ENCODE measurements at regions not wholly inside any gene's neighbourhood (a gene's known extent, or its start where the extent isn't known, plus 50 kb on each side); places are given as distances from the start of the nearest gene placed in this dataset.

DNA sequence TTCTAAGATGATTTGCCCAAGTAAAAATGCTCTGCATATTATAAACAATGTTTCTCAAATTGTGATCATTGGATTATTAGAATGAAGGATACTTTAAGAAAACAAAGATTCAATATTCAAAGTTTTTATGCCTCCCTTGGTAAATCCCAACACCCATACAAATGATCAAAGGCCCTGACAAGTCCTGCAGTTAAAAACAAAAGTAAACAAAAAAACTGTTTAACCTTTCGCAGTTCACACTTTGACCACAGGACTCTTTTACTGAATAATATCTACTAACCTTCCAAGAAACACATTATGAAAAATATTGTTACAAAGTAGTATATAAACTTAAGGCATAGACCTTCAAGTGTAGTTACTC is 365.9 kb upstream of the ZFHX3 start:
- Histone ChIP-seq H3K9me2 (replicated peaks; ENCODE audit: low read length) (no peaks in the 10 kb centered on the region), H3K4me2 (ENCODE audit: low read length) (no peak overlapping the region), H3K4me3 (ENCODE audit: low read length) (no peak overlapping the region), H3K36me3 (ENCODE audit: low read depth, low read length) (no peaks in the 10 kb centered on the region), H3K4me1 (ENCODE audit: insufficient read depth, low read length) (no peaks in the 10 kb centered on the region), H4K20me1 (ENCODE audit: low read length) (no peaks in the 10 kb centered on the region), H3F3A (ENCODE audit: low read length, unreplicated experiment) (no peaks in the 10 kb centered on the region), H3K9me3 (ENCODE audit: low read length) (no peaks in the 10 kb centered on the region), H3K79me2 (ENCODE audit: low read length) (no peaks in the 10 kb centered on the region), H2AFZ (ENCODE audit: low read length) (no peak overlapping the region), H3K9ac (ENCODE audit: low read length) (no peak overlapping the region), H3K27me3 (ENCODE audit: low read length) (peaks cover 21% of the 10 kb centered on the region; the same call in 1 of the 2 replicates), H3K27ac (ENCODE audit: low read length) (no peak overlapping the region)
- no TSS peak for BruUV-seq (replicated peaks)
- CTCF ChIA-PET, result no interaction called here
- DNase-seq (no peak), ATAC-seq (no peak)
- intact Hi-C loops (cut with micrococcal nuclease), result no loop called here
- no peak for TF ChIP-seq EZH2phosphoT487 (IDR thresholded peaks at IDR 0.05; ENCODE audit: borderline replicate concordance, low read length)
- TF ChIP-seq, protein P1, sequence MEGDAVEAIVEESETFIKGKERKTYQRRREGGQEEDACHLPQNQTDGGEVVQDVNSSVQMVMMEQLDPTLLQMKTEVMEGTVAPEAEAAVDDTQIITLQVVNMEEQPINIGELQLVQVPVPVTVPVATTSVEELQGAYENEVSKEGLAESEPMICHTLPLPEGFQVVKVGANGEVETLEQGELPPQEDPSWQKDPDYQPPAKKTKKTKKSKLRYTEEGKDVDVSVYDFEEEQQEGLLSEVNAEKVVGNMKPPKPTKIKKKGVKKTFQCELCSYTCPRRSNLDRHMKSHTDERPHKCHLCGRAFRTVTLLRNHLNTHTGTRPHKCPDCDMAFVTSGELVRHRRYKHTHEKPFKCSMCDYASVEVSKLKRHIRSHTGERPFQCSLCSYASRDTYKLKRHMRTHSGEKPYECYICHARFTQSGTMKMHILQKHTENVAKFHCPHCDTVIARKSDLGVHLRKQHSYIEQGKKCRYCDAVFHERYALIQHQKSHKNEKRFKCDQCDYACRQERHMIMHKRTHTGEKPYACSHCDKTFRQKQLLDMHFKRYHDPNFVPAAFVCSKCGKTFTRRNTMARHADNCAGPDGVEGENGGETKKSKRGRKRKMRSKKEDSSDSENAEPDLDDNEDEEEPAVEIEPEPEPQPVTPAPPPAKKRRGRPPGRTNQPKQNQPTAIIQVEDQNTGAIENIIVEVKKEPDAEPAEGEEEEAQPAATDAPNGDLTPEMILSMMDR (conservative IDR thresholded peaks at IDR 0.05; ENCODE audit: low read depth, low read length), result no peak
- TF ChIP-seq EZH2 (IDR thresholded peaks at IDR 0.05; ENCODE audit: low read length, unreplicated experiment), result no peak
- POLR2A ChIA-PET (ENCODE audit: unreplicated experiment), result no interaction called here

DNA sequence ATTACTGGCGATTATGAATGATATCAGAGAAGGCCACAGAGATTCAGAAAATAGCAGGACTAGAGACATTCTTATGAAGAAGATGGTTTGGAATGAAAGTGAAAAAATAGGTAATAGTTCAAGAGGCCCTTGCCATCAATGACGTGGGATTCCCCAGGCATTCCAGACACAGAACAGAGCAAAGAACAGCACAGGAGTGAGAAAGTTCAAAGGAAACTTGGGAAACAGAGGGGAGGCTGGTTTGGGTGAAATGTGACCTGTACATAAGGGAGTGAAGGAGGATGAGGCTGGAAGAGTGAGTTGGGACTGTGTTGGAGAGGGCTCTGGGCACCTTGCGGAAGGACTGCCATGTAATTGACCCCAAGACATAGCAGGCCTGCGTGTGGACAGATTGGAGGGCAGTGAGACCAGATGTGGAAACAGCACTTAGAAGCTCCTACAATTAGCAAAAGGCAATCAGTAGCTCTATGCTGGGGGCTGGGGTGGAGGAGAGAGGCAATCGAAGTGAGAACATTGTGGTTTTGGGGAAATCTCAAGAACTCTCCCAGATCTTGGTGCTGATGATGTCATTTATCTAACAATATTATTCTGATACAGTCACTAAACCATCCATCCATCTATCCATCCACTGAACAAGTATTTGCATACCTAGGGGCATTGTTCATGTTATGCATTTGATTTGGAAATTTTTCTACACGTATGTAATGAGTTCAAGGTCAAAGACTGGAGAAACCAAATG is 365.3 kb upstream of the ZFHX3 start:
- Histone ChIP-seq H3K4me1 (ENCODE audit: insufficient read depth, low read length) (no peaks in the 10 kb centered on the region), H3K4me3 (ENCODE audit: low read length) (no peak overlapping the region), H3K9me3 (ENCODE audit: low read length) (no peaks in the 10 kb centered on the region), H3K27me3 (ENCODE audit: low read length) (peaks cover 26% of the 10 kb centered on the region; the same call in 1 of the 2 replicates), H3K9me2 (replicated peaks; ENCODE audit: low read length) (no peaks in the 10 kb centered on the region), H3K36me3 (ENCODE audit: low read depth, low read length) (no peaks in the 10 kb centered on the region), H2AFZ (ENCODE audit: low read length) (no peak overlapping the region), H4K20me1 (ENCODE audit: low read length) (no peaks in the 10 kb centered on the region), H3K9ac (ENCODE audit: low read length) (no peak overlapping the region), H3K27ac (ENCODE audit: low read length) (no peak overlapping the region), H3F3A (ENCODE audit: low read length, unreplicated experiment) (no peaks in the 10 kb centered on the region), H3K79me2 (ENCODE audit: low read length) (no peaks in the 10 kb centered on the region), H3K4me2 (ENCODE audit: low read length) (no peak overlapping the region)
- TF ChIP-seq, protein P1 (conservative IDR thresholded peaks at IDR 0.05; ENCODE audit: low read depth, low read length), result no peak
- TF ChIP-seq EZH2phosphoT487 (IDR thresholded peaks at IDR 0.05; ENCODE audit: borderline replicate concordance, low read length), result no peak
- TF ChIP-seq EZH2 (IDR thresholded peaks at IDR 0.05; ENCODE audit: low read length, unreplicated experiment), result no peak
- no peak for ATAC-seq
- CTCF ChIA-PET, result no interaction called here
- intact Hi-C loops (cut with micrococcal nuclease), result no loop called here
- POLR2A ChIA-PET (ENCODE audit: unreplicated experiment), result no interaction called here
- DNase-seq, result no peak
- no TSS peak for BruUV-seq (replicated peaks)

- no peak for TF ChIP-seq EZH2 (IDR thresholded peaks at IDR 0.05; ENCODE audit: low read length, unreplicated experiment)
- TF ChIP-seq, protein P1 (conservative IDR thresholded peaks at IDR 0.05; ENCODE audit: low read depth, low read length), result no peak
- TF ChIP-seq EZH2phosphoT487 (IDR thresholded peaks at IDR 0.05; ENCODE audit: borderline replicate concordance, low read length), result no peak
- POLR2A ChIA-PET (ENCODE audit: unreplicated experiment), result no interaction called here
- CTCF ChIA-PET, result no interaction called here
- DNase-seq (no peak), ATAC-seq (no peak)
- no peak overlapping the region for H3K4me2 ChIP-seq (ENCODE audit: low read length)
- no peaks in the 10 kb centered on the region for H4K20me1 ChIP-seq (ENCODE audit: low read length)
- no peak overlapping the region for H3K9ac ChIP-seq (ENCODE audit: low read length)
- no peaks in the 10 kb centered on the region for H3K79me2 ChIP-seq (ENCODE audit: low read length)
- H2AFZ ChIP-seq (ENCODE audit: low read length), result no peak overlapping the region
- H3K4me3 ChIP-seq (ENCODE audit: low read length), result no peak overlapping the region
- intact Hi-C loops (cut with micrococcal nuclease), result no loop called here
- no peak overlapping the region for H3K27ac ChIP-seq (ENCODE audit: low read length)
- H3K4me1 ChIP-seq (ENCODE audit: insufficient read depth, low read length), result no peaks in the 10 kb centered on the region
- H3K9me2 ChIP-seq (replicated peaks; ENCODE audit: low read length), result no peaks in the 10 kb centered on the region
- no peaks in the 10 kb centered on the region for H3K9me3 ChIP-seq (ENCODE audit: low read length)
- H3K27me3 ChIP-seq (ENCODE audit: low read length), result peaks cover 30% of the 10 kb centered on the region; the same call in 1 of the 2 replicates
- BruUV-seq (replicated peaks), result no TSS peak
- H3F3A ChIP-seq (ENCODE audit: low read length, unreplicated experiment), result no peaks in the 10 kb centered on the region
- no peaks in the 10 kb centered on the region for H3K36me3 ChIP-seq (ENCODE audit: low read depth, low read length)
Observed at GRCh38 chr16:73412416-73412815, 364.5 kb upstream of the ZFHX3 start.

Measured in PC-3 (cell line).